Endothelial cell of umbilical vein (primary cell): ENCODE measurements at regions not wholly inside any gene's neighbourhood (a gene's known extent, or its start where the extent isn't known, plus 50 kb on each side); places are given as distances from the start of the nearest gene placed in this dataset.

Experiments used
- BruUV-seq: library from RNA; stranded (reverse); fragments of 400-500 nt; replicated peaks from 2 replicates; lab custom pipeline; 2021; lab: Mats Ljungman, UMichigan
- CTCF ChIA-PET: fragments of 300-600, 350-600 bp; sonication (Branson Sonifier 250); formaldehyde crosslinking; loops from one replicate; lab custom pipeline; 2021; ENCODE audit warnings: antibody characterized with exemption, inconsistent platforms; lab: Charles Lee
- POLR2A ChIA-PET: fragments of 300-600, 350-600 bp; sonication (Branson Sonifier 250); formaldehyde crosslinking; loops from one replicate; lab custom pipeline; 2021; ENCODE audit warnings: antibody characterized with exemption, inconsistent platforms; lab: Charles Lee
- DNase-seq: peaks from one replicate; pipeline ENCODE4 v3.0.0-alpha.2; 2011; ENCODE audit warnings: low read depth, low spot score
- FAIRE-seq: peaks from 2 replicates; lab custom pipeline; 2011; peaks lifted over from hg19 to GRCh38; lab: Jason Lieb, UNC
- H2AFZ ChIP-seq: 2 replicates; pipeline ENCODE4 v1.6.0; 2012; ENCODE audit warnings: low read depth, low read length, control low read depth, inconsistent platforms
- H3K27ac ChIP-seq: 2 replicates; pipeline ENCODE4 v1.5.1; 2011; ENCODE audit warnings: low read depth, mild to moderate bottlenecking, control low read depth, low read length, moderate library complexity; ENCODE audit not compliant: insufficient read depth
- H3K27me3 ChIP-seq, 2 experiments: 2 replicates each; pipeline versions ENCODE4 v1.6.0 to v1.6.1; 2011; ENCODE audit warnings: low read length in 2 of 2, mixed read lengths in 1 of 2; ENCODE audit not compliant: control insufficient read depth in 2 of 2, insufficient read depth in 2 of 2
- H3K36me3 ChIP-seq, 2 experiments: 2 replicates in 1 of 2; 3 replicates in 1 of 2; pipeline ENCODE4 v1.5.1; 2011; ENCODE audit warnings: low read length in 2 of 2, mild to moderate bottlenecking in 1 of 2, moderate library complexity in 1 of 2; ENCODE audit not compliant: control insufficient read depth in 2 of 2, insufficient read depth in 2 of 2; ENCODE audit errors: extremely low read depth in 1 of 2
- H3K4me1 ChIP-seq: 3 replicates; pipeline ENCODE4 v1.5.1; 2011; ENCODE audit warnings: mild to moderate bottlenecking, low read length; ENCODE audit not compliant: control insufficient read depth, insufficient read depth; ENCODE audit errors: extremely low read depth
- H3K4me2 ChIP-seq: 2 replicates; pipeline ENCODE4 v1.6.1; 2011; ENCODE audit warnings: low read length, control low read depth, mixed read lengths; ENCODE audit not compliant: insufficient read depth
- H3K4me3 ChIP-seq, 3 experiments: fragments of 200-600 bp in 1 of 3; sonication (generic), shearing (Covaris generic) in 1 of 3; replicated peaks in 1 of 3; 2 replicates each; pipeline ENCODE4 v1.5.1; 2011 to 2016; ENCODE audit warnings: control low read depth in 3 of 3, low read length in 3 of 3, mild to moderate bottlenecking in 2 of 3, inconsistent platforms in 1 of 3, low read depth in 1 of 3, moderate library complexity in 1 of 3; ENCODE audit not compliant: insufficient read depth in 1 of 3
- H3K79me2 ChIP-seq: 2 replicates; pipeline ENCODE4 v1.6.0; 2012; ENCODE audit warnings: low read length, inconsistent platforms; ENCODE audit not compliant: control insufficient read depth, insufficient read depth
- H3K9ac ChIP-seq: replicated peaks from 2 replicates; pipeline ENCODE3; 2011; ENCODE audit warnings: low read length, control low read depth; ENCODE audit not compliant: insufficient read depth; ENCODE audit errors: extremely low read depth
- H3K9me1 ChIP-seq: replicated peaks from 3 replicates; pipeline ENCODE4 v1.6.0; 2011; ENCODE audit warnings: mild to moderate bottlenecking, low read length; ENCODE audit not compliant: control insufficient read depth, insufficient read depth; ENCODE audit errors: extremely low read depth
- H3K9me3 ChIP-seq: replicated peaks from 2 replicates; pipeline ENCODE4 v1.5.1; 2012; ENCODE audit warnings: low read length, inconsistent platforms; ENCODE audit not compliant: control insufficient read depth, insufficient read depth
- H4K20me1 ChIP-seq: replicated peaks from 2 replicates; pipeline ENCODE3; 2011; ENCODE audit warnings: mild to moderate bottlenecking, low read length; ENCODE audit not compliant: control insufficient read depth, insufficient read depth; ENCODE audit errors: extremely low read depth
- CTCF ChIP-seq, 2 donors: IDR thresholded peaks; 1 replicate in 1 of 2; 2 replicates in 1 of 2; pipeline ENCODE4 v1.5.1; 2011; ENCODE audit warnings: low read length in 2 of 2, mild to moderate bottlenecking in 2 of 2, moderate library complexity in 2 of 2, control low read depth in 1 of 2, inconsistent platforms in 1 of 2, low read depth in 1 of 2; ENCODE audit not compliant: insufficient read depth in 1 of 2; ENCODE audit errors: extremely low read depth in 1 of 2
- EZH2 ChIP-seq: IDR thresholded peaks from 2 replicates; pipeline ENCODE4 v1.6.1; 2012; ENCODE audit warnings: borderline replicate concordance, low read depth, mild to moderate bottlenecking, moderate library complexity, low read length, inconsistent platforms; ENCODE audit not compliant: severe bottlenecking
- FOS ChIP-seq: IDR thresholded peaks from 2 replicates; pipeline ENCODE4 v1.6.1; 2011; ENCODE audit warnings: mild to moderate bottlenecking, low read length, moderate library complexity, borderline replicate concordance; ENCODE audit not compliant: insufficient read depth
- GATA2 ChIP-seq: IDR thresholded peaks from 2 replicates; pipeline ENCODE4 v1.7.0; 2011; ENCODE audit warnings: low read depth, mild to moderate bottlenecking, moderate library complexity, mixed read lengths, low read length; ENCODE audit not compliant: insufficient read length, insufficient read depth
- JUN ChIP-seq: IDR thresholded peaks from 2 replicates; pipeline ENCODE4 v1.6.1; 2011; ENCODE audit warnings: borderline replicate concordance, low read depth; ENCODE audit not compliant: insufficient read length, insufficient read depth
- MAX ChIP-seq: IDR thresholded peaks from 2 replicates; pipeline ENCODE4 v1.6.1; 2011; ENCODE audit not compliant: insufficient read depth, insufficient read length
- MYC ChIP-seq: IDR thresholded peaks from one replicate; pipeline ENCODE4 v1.6.1; 2011; ENCODE audit warnings: mild to moderate bottlenecking, low read depth, low read length
- POLR2A ChIP-seq: IDR thresholded peaks from 2 replicates; pipeline ENCODE4 v1.6.1; 2012; ENCODE audit warnings: low read depth, mild to moderate bottlenecking, control low read depth, low read length
- POLR2AphosphoS5 ChIP-seq: IDR thresholded peaks from 2 replicates; pipeline ENCODE4 v1.6.1; 2012; ENCODE audit warnings: low read depth, mild to moderate bottlenecking, control low read depth, low read length, moderate library complexity; ENCODE audit not compliant: insufficient read depth
- dilution Hi-C: fragments of 300-500 bp; cut with MboI; formaldehyde crosslinking; loops from one replicate; pipeline ENCODE4 v1.15.0; 2019; ENCODE audit warnings: low sequenced_read_pairs; ENCODE audit not compliant: extremely low pct_ligation_motif_present
- intact Hi-C: fragments of 100-400 bp; cut with micrococcal nuclease; formaldehyde crosslinking; loops from one replicate; pipeline ENCODE4 v1.10.0; 2022

GRCh38 chr13:60229708-60230272 is 66.1 kb upstream of the DIAPH3 start:
- H3K36me3 ChIP-seq, result no peaks in the 10 kb centered on the region
- no peaks in the 10 kb centered on the region for H3K9me3 ChIP-seq
- no peak for TF ChIP-seq POLR2A
- TF ChIP-seq JUN, result no peak
- no peak for TF ChIP-seq MAX
- TF ChIP-seq GATA2, result no peak
- no peak for TF ChIP-seq MYC
- TF ChIP-seq POLR2AphosphoS5, result no peak
- TF ChIP-seq CTCF (IDR thresholded peaks at IDR 0.05; ENCODE audit: extremely low read depth in 1 of 2, insufficient read depth in 1 of 2, low read depth in 1 of 2, low read length in 2 of 2), result no peak
- TF ChIP-seq EZH2, result no peak
- TF ChIP-seq FOS, result no peak
- intact Hi-C loops, result no loop called here
- no peaks in the 10 kb centered on the region for H4K20me1 ChIP-seq
- no peak for FAIRE-seq
- dilution Hi-C loops, result no loop called here
- H3K9me1 ChIP-seq, result no peaks in the 10 kb centered on the region
- no TSS peak for BruUV-seq
- H3K27me3 ChIP-seq, result peaks cover 7 to 9% of the 10 kb centered on the region in 2 experiments
- no peak overlapping the region for H2AFZ ChIP-seq
- no peaks in the 10 kb centered on the region for H3K79me2 ChIP-seq
- CTCF ChIA-PET, result interaction anchor here (1.2 kb wide), 1 partner anchor 202 kb away, joined by 3 read pairs; no protein-coding TSS in a partner anchor
- no peak overlapping the region for H3K4me2 ChIP-seq
- DNase-seq, result no peak
- H3K9ac ChIP-seq, result no peak overlapping the region
- H3K4me1 ChIP-seq, result no peaks in the 10 kb centered on the region
- no peak overlapping the region for H3K4me3 ChIP-seq
- H3K27ac ChIP-seq, result no peak overlapping the region
- POLR2A ChIA-PET, result no interaction called here
